COR-L47 (cell line): ENCODE measurements at regions not wholly inside any gene's neighbourhood (a gene's known extent, or its start where the extent isn't known, plus 50 kb on each side); places are given as distances from the start of the nearest gene placed in this dataset.
"Not testable (repeated sequence)": the region's sequence is repeated elsewhere in the genome, so short reads cannot be mapped to it uniquely, and the experiment has no call there.

ENCODE experiments used
- DNase-seq: peaks from one replicate; lab custom pipeline; 2025; lab: John Stamatoyannopoulos, UW

DNA sequence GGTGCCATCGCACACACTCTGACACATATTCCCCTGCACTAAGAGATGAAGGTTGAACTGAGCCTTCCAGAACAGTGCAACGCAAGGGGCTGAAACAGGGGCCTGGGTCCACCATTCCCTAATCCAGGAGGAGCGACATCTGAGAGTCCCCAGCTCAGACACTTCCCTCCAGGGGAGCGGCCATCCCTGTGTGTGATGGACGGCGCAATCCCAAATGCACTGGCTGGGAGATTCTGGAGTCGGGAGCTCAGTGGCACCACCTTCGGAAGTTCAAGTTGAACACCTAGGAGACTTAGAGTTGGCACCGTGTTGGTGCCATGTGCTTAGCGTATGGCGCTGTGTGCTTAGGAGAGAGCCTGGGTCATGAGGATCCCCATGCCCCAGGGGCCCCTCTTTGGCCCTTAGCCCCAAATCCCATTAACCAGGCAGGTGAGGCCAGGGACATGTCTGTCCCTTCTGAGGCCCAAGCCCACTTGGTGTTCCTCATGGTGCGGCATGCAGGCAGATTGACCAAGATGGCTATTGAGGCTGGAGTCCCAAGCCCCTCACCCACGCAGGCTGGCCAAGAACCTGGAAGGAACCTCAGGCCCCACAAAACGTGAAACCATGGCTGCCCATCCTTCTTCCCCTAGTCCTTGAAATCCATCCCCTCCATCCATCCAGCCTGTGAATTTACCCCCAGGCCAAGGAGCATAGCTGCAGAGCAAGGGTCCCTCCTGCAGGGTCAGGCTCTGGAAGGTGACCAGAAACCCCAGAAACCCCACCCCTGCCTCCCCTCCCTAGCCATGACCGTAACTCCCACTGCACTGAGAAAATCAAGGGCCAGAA is 114.1 kb upstream of the OTOS start:
- no peak for DNase-seq

DNA sequence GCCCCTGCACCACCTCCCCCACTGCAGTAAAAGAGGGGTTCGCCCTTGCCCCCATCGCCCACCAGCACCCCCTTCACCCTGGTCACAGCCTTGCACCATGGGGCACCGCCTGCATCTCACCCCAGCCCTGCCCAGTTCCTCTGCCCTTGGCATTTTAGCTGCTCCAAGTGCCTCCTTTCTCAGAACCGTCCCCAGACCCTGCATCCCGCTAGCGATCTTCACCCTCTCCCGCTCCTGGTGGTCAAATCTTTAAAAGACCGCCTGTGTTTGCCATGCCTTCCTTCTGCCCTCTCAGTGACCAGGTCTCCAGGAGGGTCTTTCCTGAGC is 114.7 kb upstream of the OTOS start:
- DNase-seq: no peak

DNA sequence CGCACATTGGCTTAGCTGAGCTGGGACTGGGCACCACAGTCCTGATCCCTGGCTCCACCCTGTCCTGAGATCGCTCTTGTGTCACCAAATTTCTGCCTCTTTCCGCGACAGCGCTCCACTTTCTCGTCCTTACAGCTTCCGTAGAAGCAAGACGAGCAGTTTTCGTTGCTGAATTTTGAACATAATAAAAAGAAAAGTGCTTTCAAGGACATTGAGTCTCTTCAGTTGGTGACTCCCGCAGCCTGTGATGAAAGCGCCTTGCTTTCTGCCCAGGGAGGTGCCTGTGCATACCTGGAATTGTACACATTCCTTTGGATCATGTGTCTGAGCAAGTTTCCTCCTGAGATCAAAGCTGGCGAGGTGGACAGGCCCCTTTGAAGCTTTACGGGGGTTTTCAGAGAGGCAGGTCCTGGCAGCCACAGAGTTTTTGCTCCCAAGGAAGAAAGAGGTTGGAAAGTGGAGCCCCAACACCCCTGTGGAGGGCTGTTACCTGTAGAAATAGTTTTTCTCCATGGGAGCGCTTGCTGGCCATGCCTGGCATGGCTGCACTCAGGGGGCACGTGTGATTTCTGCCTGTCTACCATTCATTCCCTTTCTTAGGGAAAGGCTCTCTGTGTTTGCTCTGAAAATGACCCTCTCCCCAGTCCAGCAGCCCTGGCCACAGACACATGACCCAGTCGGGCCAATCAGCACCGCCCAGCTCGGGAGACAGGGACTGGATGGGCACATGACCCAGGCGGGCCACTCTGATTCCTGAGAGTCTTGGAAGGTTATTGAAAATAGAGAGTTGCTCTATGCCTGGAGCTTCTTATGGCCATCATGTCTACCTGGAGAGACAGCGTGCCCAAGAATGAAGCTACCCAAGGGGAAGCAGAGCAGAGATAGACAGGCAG is 115.6 kb upstream of the OTOS start:
- DNase-seq: no peak

DNA sequence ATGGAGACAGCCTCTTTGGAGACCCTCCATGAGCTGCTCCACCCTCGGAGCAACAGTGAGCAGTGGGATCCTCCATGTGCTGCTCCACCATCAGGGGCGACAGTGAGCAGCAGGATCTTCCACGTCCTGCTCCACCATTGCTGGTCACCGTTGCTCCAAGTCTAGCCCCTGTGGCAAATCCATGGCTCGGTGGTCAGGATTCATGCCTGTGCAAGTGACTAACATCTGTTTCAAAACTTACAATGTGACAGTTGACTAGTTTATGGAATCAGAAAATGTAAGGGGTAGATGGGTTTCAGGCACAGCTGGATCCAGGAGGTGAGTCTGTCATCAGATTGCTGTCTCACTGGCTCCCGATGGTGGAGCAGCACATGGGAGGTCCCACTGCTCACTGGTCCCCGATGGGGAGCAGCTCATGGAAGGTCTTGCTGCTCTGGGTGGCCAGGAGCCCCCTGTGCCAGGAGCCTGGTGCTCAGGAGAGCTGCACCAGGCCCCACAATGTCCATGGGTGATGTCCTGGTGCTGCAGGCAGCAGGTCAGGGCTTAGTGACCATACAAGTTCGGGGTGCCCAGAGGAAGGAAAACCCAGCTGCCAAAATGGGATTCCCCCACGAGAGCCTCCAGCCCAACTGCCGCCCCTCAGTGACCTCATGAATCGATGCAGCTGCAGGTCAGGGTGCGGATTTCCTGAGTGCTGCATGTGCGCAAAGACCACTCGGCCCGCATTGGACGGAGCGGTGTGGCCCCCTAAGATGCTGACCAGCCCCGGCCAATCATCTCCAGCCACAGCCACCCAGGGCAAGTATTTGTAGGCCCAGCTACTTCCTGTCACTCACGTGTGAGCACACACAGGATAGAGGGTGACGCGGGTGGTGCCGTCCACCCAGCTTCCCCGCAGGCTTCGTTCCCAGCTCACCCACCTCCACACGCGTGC is 116.5 kb upstream of the OTOS start:
- no peak for DNase-seq

DNA sequence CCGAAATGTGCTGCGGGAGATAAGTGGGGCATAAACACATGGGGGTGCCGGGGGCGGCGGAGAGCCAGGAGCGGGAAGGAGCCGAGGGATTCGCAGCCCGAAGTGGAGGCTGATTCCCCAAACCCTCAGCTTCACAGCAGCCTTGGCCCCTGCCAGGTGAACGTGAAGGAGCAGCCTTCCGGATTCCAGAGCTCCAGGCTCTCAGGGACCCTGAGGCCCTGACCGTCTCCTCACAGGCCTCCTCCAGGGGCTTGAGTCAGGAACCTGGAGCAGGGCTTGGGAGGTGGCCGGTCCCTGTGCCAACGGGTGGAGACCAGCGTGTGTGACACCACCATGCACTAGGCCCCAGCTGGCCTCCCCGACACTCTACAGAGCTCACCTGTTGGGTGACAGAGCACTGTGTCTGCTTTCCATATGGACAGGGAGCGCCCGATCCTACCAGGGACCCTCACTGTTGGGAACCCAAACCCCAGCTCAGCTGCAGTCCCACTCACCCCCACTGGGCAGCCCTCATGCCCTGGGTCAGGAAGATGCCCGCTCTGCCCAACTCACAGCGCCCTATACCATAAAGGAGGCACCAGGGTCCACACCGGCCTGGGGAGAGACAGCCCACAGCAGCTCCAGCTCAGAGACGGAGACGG is 117.6 kb upstream of the OTOS start:
- DNase-seq: no peak

DNA sequence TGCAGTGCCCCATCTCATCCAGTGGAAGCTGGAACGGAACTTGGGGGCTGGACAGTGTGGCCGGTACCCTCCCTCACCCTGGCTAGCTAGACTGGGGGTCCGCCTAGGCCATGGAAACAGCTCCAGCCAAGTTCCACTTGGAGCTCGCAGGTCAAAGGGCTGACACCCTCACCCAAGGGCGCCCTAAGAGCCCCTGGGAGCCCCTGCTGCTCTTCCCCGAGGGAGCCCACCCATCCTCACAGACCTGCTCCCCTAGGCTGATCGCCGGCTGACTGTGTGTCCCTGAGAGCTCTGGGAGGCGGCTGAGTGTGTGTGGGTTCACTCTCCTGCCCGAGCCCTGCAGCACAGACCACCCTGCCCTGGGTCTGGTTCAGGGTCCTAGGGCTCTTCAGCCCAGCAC is 118.2 kb upstream of the OTOS start:
- DNase-seq: no peak

DNA sequence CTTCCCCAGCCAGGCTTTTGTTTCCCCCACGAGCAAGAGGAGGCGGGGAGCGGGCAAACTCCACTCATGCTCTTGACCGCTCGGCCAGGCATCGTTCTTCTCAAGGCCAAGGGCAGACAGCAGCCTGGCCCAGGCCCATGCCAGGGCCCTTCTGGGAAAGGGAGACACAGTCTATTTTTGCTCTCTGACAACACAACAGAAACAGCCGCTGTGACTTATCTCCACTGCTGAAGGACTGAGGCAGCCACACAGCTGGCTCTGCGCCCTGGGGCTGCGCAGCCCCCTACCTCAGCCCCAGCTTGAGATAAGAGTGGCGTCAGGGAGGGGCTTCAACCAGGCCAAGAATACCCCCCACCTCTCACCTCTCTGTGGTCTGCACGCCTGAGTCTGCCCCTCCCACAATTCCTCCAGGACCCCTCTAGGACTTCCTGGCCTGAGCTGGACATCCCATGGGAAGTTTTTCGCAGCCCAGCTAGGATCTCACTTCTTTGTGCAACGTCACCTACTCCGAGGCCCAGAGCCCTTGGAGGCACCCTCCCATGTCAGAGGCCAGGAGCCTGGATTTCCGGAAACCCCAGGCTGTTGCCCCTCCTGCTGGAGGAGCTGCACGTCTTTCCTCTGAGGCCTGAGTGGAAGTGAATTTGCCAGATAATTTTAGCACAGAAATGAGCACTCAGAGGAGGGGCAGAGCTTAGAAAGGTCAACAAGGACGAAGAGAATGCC is 118.9 kb upstream of the OTOS start:
- DNase-seq: no peak

DNA sequence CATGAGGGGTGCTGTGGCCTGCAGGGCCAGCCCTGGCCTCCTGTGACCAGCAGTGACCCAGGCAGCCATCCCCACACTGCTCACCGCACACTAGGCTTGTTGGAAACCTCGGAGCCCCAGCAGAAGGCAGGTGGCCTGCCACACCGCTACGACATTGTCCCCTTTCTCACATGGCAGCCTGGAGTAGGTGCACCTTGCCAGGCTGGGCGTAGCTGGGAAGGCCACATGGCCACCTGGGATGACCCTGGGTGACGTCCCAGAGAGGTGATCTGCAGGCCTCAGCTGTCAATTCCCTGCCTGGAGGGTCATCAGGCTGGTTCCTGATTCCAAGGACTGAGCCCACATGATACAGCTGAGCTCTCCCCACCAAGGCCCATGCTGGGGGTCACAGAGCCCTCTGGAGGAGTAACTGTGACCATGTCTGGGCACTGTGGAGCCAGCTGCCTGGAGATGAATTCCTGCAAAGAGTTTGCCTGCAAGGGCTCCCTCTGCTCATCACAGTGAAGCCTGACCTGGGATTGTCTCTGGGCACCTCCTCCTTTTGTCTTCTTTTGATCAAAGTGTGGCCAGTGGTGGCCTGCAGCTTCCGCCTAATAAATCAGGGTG is 119.6 kb upstream of the OTOS start:
- DNase-seq: no peak

DNA sequence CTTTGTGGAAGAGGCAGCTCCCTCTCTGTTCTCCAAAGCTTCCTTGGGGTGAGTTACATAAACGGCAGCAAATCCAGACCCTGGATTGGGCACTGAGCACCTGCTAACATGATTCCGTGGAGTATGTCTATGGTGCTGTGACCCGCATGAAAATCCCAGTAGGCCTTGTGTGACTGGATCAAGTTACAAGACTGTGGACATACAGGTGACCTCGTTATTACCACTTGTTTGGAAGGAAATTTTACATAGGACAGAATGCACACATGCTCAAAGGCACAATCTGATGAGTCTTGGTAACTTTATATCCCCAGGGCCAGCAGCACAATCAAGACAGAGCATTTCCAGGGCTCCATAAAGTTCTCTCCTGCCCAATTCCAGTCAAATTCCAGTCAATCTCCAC is 120.2 kb upstream of the OTOS start:
- DNase-seq: no peak

DNA sequence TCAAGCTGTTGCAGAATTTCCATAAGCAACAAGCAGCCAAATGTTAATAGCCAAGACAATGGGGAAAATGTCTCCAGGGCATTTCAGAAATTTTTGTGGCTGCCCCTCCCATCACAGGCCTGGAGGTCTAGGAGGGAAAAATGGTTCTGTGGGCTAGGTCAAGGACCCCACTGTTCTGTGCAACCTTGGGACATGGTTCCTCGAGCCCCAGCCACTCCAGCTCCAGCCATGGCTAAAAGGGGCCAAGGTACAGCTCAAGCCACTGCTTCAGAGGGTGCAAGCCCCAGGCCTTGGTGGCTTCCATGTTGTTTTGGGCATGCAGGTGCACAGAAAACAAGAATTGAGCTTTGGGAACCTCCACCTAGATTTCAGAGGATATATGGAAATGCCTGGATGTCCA is 122.1 kb upstream of the OTOS start:
- not testable (repeated sequence) for DNase-seq

DNA sequence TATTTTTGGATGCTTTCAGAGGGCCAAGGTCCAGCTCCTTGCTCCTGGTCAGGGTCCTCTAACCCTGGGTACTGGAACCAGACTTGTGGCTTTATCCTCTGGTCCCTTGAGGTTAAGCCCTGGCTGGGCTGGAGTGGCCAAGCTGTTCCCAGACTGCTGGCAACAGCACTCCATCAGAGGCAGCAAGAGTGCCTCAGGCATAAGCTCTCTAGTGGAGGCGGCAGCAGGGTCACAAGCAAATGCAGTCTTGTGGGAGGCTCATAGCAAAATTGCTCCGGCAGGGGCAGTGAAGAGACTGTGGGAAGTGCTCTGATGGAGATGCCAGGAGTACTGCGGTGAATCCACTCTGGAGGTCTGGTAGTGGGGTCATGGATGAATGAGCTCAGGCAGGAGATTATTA is 128.9 kb upstream of the OTOS start:
- DNase-seq: no peak

DNA sequence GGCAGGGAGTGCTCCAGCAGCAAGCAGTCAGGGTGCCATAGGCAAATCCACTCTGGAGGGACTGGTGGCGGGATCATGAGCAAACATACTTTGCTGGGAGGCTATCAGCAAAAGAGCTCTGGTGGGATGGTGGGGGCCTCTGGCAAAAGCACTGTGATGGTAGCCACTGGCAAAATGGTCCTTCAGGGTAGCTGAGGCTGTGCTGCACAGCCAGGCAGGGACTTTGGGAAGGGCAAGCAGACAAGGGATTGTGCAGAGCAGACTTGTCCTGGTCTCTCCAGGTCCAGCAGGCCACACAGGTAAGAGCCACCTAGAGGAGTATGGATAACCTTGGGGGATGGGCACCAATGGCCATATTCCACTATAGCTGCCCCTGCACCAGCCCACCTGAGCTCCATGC is 129.4 kb upstream of the OTOS start:
- no peak for DNase-seq

DNA sequence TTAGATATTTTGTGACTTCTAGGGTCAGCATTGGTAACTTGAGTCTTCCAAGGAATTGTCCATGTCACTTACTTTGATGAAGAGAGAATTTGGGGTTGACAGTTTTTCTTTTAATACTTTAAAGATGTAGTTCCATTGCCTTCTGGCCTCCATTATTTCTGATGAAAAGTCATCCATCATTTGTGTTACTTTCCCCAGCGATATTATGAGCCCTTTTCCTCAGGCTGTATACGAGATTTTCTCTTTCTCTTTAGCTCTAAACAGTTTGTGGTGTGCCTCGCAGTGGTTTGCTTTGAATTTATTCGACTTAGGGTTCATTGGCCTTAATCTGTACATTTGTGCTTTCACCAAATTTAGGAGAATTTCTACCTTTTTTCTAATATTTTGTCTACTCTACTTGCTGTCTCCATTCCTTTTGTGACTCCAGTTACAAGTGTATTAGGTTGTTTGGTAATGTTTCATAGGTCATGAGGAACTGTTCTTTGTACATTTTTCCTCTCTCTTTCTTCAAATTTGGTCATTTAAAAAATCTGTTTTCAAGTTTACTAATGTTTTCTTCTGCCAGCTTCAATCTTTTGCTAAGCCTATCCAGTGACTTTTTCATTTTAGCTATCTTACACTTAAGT is 131.4 kb upstream of the OTOS start:
- DNase-seq: no peak

DNA sequence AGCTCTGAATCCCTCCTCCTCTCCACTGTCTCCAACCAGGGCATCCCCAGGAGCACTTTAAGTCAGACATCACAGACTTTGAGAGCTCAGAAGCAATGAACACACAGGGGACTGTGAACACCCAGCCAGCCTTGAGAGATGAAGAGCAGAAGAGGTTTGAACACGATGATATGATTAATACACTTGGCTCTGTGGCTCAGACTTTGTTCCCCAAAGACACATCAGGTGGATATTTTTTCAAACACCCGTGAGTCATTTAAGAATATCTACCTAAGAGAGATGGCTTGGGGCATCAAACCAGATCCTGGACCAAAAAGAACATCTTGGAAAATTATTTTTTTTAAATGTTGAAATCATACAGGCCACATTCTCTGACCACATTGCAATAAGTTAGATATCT is 134.9 kb upstream of the OTOS start:
- no peak for DNase-seq

DNA sequence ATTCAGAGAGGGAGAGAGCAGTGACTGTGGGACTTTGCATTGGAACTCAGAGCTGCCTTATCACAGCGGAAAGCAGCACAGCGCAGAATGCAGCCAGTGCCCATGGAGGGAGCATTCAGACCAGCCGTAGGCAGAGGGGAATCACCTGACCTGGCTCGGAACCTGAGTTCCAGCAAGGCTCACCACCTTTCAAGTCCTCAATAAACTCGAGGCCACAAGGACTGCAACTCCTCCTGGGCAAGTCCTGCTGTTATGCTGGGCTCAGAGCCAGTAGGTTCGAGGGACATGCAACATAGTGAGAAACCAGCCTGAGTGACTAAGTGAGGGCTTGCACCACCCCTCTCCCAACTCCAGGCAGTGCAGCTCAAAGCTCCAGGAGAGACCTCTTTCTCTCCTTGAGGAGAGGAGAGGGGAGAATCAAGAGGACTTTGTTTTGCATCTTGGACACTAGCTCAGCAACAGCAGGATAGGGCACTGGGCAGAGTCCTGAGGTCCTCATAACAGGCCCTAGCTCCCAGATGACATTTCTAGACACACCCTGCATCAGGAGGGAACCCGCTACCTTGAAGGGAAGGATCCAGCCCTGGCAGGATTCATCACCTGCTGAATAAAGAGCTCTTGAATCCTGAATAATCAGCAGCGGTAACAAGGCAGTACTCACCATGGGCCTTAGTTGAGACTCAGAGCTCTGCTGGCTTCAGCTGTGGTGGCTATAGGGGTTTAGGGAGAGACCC is 136.8 kb upstream of the OTOS start:
- no peak for DNase-seq

DNA sequence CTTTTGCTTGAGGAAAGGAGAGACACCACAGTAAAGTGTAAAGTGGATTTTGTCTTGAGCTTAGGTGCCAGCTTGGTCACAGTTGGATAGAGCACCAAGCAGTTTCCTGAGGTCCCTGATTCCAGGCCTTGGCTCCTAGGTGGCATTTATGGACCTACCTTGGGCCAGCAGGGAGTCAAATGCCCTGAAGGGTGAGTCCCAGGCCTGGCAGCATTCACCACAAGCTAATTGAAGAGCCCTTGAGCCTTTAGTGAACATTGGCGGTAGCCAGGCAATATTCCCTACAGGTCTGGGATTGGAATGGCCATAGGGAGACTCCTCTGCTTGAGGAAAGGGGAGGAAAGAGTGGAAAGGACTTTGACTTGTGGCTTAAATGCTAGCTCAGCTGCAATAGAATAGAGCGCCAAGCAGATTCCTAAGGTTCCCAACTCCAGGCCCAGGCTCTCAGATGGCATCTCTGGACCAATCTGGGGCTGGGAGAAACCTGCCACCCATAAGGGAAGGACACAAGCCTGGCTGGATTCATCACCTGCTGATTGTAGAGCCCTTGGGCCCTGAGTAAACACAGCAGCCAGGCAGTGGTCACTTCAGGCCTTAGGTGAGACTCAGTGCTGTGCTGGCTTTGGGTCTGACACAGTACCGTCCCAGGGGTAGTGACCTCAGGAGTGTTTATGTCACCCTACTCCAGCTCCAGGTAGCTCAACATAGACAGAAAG is 137.5 kb upstream of the OTOS start:
- DNase-seq: no peak

DNA sequence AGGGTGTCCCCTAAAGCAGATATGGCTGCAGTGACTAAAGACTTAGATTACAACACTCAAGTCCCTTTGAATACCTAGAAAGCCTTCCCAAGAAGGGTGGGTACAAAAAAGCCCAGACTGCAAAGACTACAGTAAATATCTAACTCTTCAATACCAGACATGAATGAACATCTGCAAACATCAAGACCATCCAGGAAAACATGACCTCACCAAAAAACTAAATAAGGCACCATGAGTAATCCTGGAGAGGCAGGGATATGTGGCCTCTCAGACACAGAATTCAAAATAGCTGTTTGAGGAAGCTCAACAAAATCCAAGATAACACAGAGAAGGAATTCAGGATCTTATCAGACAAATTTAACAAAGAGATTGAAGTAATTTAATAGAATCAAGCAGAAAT is 138.2 kb upstream of the OTOS start:
- DNase-seq: no peak

DNA sequence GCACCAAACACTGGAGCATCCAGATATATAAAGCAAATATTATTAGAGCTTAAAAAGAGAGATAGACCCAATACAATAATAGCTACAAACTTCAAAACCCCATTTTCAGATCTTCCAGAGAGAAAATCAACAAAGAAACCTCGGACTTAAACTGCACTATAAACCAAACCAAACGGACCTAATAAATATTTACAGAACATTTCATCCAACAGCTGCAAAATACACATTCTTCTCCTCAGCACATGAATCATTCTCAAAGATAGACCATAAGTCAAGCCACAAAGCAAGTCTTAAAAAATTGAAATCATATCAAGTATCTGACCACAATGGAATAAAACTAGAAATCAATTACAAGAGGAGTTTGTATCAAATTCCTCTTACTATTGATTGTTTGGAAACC is 140.2 kb upstream of the OTOS start:
- DNase-seq: no peak
